HG03565 (cell line): ENCODE measurements at regions not wholly inside any gene's neighbourhood (a gene's known extent, or its start where the extent isn't known, plus 50 kb on each side); places are given as distances from the start of the nearest gene placed in this dataset.

Experiments
- ATAC-seq: cut with Tn5 transposase; IDR thresholded peaks from one replicate; pipeline ENCODE4 v1.9.1; 2021; ENCODE audit warnings: mild to moderate bottlenecking, moderate library complexity; ENCODE audit not compliant: unreplicated experiment

GRCh38 chr18:4858379-4859127 is 338.5 kb downstream of the AKAIN1 start:
- no peak for ATAC-seq

GRCh38 chr18:4854671-4855070 is 342.4 kb downstream of the AKAIN1 start:
- no peak for ATAC-seq

GRCh38 chr18:4851301-4851976 is 345.6 kb downstream of the AKAIN1 start:
- ATAC-seq = no peak

- ATAC-seq = no peak
These were observed 350.0 kb downstream of the AKAIN1 start for GRCh38 chr18:4847056-4847455.

GRCh38 chr18:4844320-4844719 is 352.7 kb downstream of the AKAIN1 start:
- no peak for ATAC-seq

- ATAC-seq = no peak
These were observed 353.3 kb downstream of the AKAIN1 start for GRCh38 chr18:4843771-4844170.

GRCh38 chr18:4842751-4843150 is 354.3 kb downstream of the AKAIN1 start:
- ATAC-seq = no peak

- no peak for ATAC-seq
These were observed 354.8 kb downstream of the AKAIN1 start for GRCh38 chr18:4842287-4842686.

GRCh38 chr18:4839639-4840038 is 357.4 kb downstream of the AKAIN1 start:
- no peak for ATAC-seq

- no peak for ATAC-seq
These were observed 360.9 kb downstream of the AKAIN1 start for GRCh38 chr18:4836141-4836540.

GRCh38 chr18:4831791-4832375 is 365.2 kb downstream of the AKAIN1 start:
- no peak for ATAC-seq

- ATAC-seq = no peak
These were observed 365.9 kb downstream of the AKAIN1 start for GRCh38 chr18:4831127-4831526.

GRCh38 chr18:4823091-4823490 is 368.0 kb upstream of the DLGAP1 start:
- ATAC-seq = no peak

GRCh38 chr18:4821801-4822200 is 366.7 kb upstream of the DLGAP1 start:
- no peak for ATAC-seq

GRCh38 chr18:4817665-4818064 is 362.6 kb upstream of the DLGAP1 start:
- no peak for ATAC-seq

- no peak for ATAC-seq
These were observed 358.6 kb upstream of the DLGAP1 start for GRCh38 chr18:4813708-4814107.

GRCh38 chr18:4808891-4809290 is 353.8 kb upstream of the DLGAP1 start:
- no peak for ATAC-seq

GRCh38 chr18:4807604-4808293 is 352.6 kb upstream of the DLGAP1 start:
- ATAC-seq = no peak

- ATAC-seq = no peak
These were observed 351.2 kb upstream of the DLGAP1 start for GRCh38 chr18:4806331-4806730.

GRCh38 chr18:4802296-4802695 is 347.2 kb upstream of the DLGAP1 start:
- no peak for ATAC-seq

- ATAC-seq = no peak
These were observed 346.0 kb upstream of the DLGAP1 start for GRCh38 chr18:4801151-4801550.
